ENCODE measurements at regions not wholly inside any gene's neighbourhood (a gene's known extent, or its start where the extent isn't known, plus 50 kb on each side); places are given as distances from the start of the nearest gene placed in this dataset.
A peak's percentile ranks its signal among the peaks of the same experiment; 100 is the strongest.
"Not testable (repeated sequence)": the region's sequence is repeated elsewhere in the genome, so short reads cannot be mapped to it uniquely, and the experiment has no call there.

- Mint-ChIP-seq H3K27me3 (ENCODE audit: low read depth) (peaks cover 25% of the 10 kb centered on the region), H3K4me1 (ENCODE audit: low read depth) (peaks cover 5% of the 10 kb centered on the region), H3K36me3 (ENCODE audit: low read depth) (no peaks in the 10 kb centered on the region), H3K4me3 (ENCODE audit: low read depth) (no peak overlapping the region), H3K27ac (no peak overlapping the region), H3K9me3 (no peaks in the 10 kb centered on the region)
- DNase-seq (ENCODE audit: low spot score) = no peak
- intact Hi-C loops (cut with micrococcal nuclease) = no loop called here
Observed at GRCh38 chr14:106690333-106690891, 1164.0 kb downstream of the TMEM121 start.

GRCh38 chr14:106691601-106692291, 1165.4 kb downstream of the TMEM121 start:
- DNase-seq (ENCODE audit: low spot score) = peak; percentile 72
- no peak overlapping the region for H3K4me3 Mint-ChIP-seq (ENCODE audit: low read depth)
- peaks cover 5% of the 10 kb centered on the region for H3K4me1 Mint-ChIP-seq (ENCODE audit: low read depth)
- H3K9me3 Mint-ChIP-seq = no peaks in the 10 kb centered on the region
- intact Hi-C loops (cut with micrococcal nuclease) = no loop called here
- H3K36me3 Mint-ChIP-seq (ENCODE audit: low read depth) = no peaks in the 10 kb centered on the region
- H3K27me3 Mint-ChIP-seq (ENCODE audit: low read depth) = peaks cover 18% of the 10 kb centered on the region
- no peak overlapping the region for H3K27ac Mint-ChIP-seq

GRCh38 chr14:106694638-106695393, 1168.4 kb downstream of the TMEM121 start:
- H3K27me3 Mint-ChIP-seq (ENCODE audit: low read depth) = peaks cover 13% of the 10 kb centered on the region
- peaks cover 5% of the 10 kb centered on the region for H3K4me1 Mint-ChIP-seq (ENCODE audit: low read depth)
- H3K4me3 Mint-ChIP-seq (ENCODE audit: low read depth) = peak overlapping the region; percentile 71
- H3K9me3 Mint-ChIP-seq = no peaks in the 10 kb centered on the region
- H3K27ac Mint-ChIP-seq = peak overlapping the region; percentile 42
- intact Hi-C loops (cut with micrococcal nuclease) = no loop called here
- DNase-seq (ENCODE audit: low spot score) = peak; percentile 59
- no peaks in the 10 kb centered on the region for H3K36me3 Mint-ChIP-seq (ENCODE audit: low read depth)

GRCh38 chr14:106698620-106699267, 1172.4 kb downstream of the TMEM121 start:
- H3K4me3 Mint-ChIP-seq (ENCODE audit: low read depth); H3K27ac Mint-ChIP-seq; H3K4me1 Mint-ChIP-seq (ENCODE audit: low read depth); H3K36me3 Mint-ChIP-seq (ENCODE audit: low read depth); intact Hi-C loops (cut with micrococcal nuclease); H3K9me3 Mint-ChIP-seq; DNase-seq (ENCODE audit: low spot score): not testable (repeated sequence)
- H3K27me3 Mint-ChIP-seq (ENCODE audit: low read depth) = peaks cover 14% of the 10 kb centered on the region

- H3K36me3 Mint-ChIP-seq (ENCODE audit: low read depth); H3K4me1 Mint-ChIP-seq (ENCODE audit: low read depth); intact Hi-C loops (cut with micrococcal nuclease); DNase-seq (ENCODE audit: low spot score); H3K9me3 Mint-ChIP-seq; H3K27ac Mint-ChIP-seq; H3K4me3 Mint-ChIP-seq (ENCODE audit: low read depth): not testable (repeated sequence)
- H3K27me3 Mint-ChIP-seq (ENCODE audit: low read depth) = peaks cover 14% of the 10 kb centered on the region
Observed at GRCh38 chr14:106703651-106704050, 1177.3 kb downstream of the TMEM121 start.

GRCh38 chr14:106706488-106706887, 1180.1 kb downstream of the TMEM121 start:
- intact Hi-C loops (cut with micrococcal nuclease); H3K4me3 Mint-ChIP-seq (ENCODE audit: low read depth); H3K36me3 Mint-ChIP-seq (ENCODE audit: low read depth); DNase-seq (ENCODE audit: low spot score); H3K9me3 Mint-ChIP-seq; H3K27ac Mint-ChIP-seq; H3K4me1 Mint-ChIP-seq (ENCODE audit: low read depth); H3K27me3 Mint-ChIP-seq (ENCODE audit: low read depth): not testable (repeated sequence)

- H3K27ac Mint-ChIP-seq; H3K9me3 Mint-ChIP-seq; H3K4me3 Mint-ChIP-seq (ENCODE audit: low read depth); intact Hi-C loops (cut with micrococcal nuclease); H3K36me3 Mint-ChIP-seq (ENCODE audit: low read depth); DNase-seq (ENCODE audit: low spot score): not testable (repeated sequence)
- Mint-ChIP-seq H3K27me3 (ENCODE audit: low read depth) (peaks cover 16% of the 10 kb centered on the region), H3K4me1 (ENCODE audit: low read depth) (peaks cover 13% of the 10 kb centered on the region)
Observed at GRCh38 chr14:106710187-106710586, 1183.8 kb downstream of the TMEM121 start.

GRCh38 chr14:106712513-106712912, 1186.1 kb downstream of the TMEM121 start:
- H3K36me3 Mint-ChIP-seq (ENCODE audit: low read depth); intact Hi-C loops (cut with micrococcal nuclease); H3K4me3 Mint-ChIP-seq (ENCODE audit: low read depth); H3K9me3 Mint-ChIP-seq; DNase-seq (ENCODE audit: low spot score); H3K27ac Mint-ChIP-seq: not testable (repeated sequence)
- Mint-ChIP-seq H3K4me1 (ENCODE audit: low read depth) (peaks cover 13% of the 10 kb centered on the region), H3K27me3 (ENCODE audit: low read depth) (peaks cover 16% of the 10 kb centered on the region)

- H3K9me3 Mint-ChIP-seq; intact Hi-C loops (cut with micrococcal nuclease); H3K4me3 Mint-ChIP-seq (ENCODE audit: low read depth); H3K36me3 Mint-ChIP-seq (ENCODE audit: low read depth); H3K27ac Mint-ChIP-seq; DNase-seq (ENCODE audit: low spot score); H3K4me1 Mint-ChIP-seq (ENCODE audit: low read depth): not testable (repeated sequence)
- peaks cover 14% of the 10 kb centered on the region for H3K27me3 Mint-ChIP-seq (ENCODE audit: low read depth)
Observed at GRCh38 chr14:106714446-106715428, 1188.4 kb downstream of the TMEM121 start.

- intact Hi-C loops (cut with micrococcal nuclease); H3K9me3 Mint-ChIP-seq; H3K27ac Mint-ChIP-seq; DNase-seq (ENCODE audit: low spot score); H3K4me3 Mint-ChIP-seq (ENCODE audit: low read depth); H3K36me3 Mint-ChIP-seq (ENCODE audit: low read depth); H3K4me1 Mint-ChIP-seq (ENCODE audit: low read depth): not testable (repeated sequence)
- H3K27me3 Mint-ChIP-seq (ENCODE audit: low read depth) = peaks cover 11% of the 10 kb centered on the region
Observed at GRCh38 chr14:106717544-106717943, 1191.2 kb downstream of the TMEM121 start.

- intact Hi-C loops (cut with micrococcal nuclease); H3K4me1 Mint-ChIP-seq (ENCODE audit: low read depth); H3K36me3 Mint-ChIP-seq (ENCODE audit: low read depth); H3K4me3 Mint-ChIP-seq (ENCODE audit: low read depth); H3K27me3 Mint-ChIP-seq (ENCODE audit: low read depth); H3K9me3 Mint-ChIP-seq; H3K27ac Mint-ChIP-seq; DNase-seq (ENCODE audit: low spot score): not testable (repeated sequence)
Observed at GRCh38 chr14:106719880-106720279, 1193.5 kb downstream of the TMEM121 start.

GRCh38 chr14:106721926-106722325, 1195.5 kb downstream of the TMEM121 start:
- H3K4me1 Mint-ChIP-seq (ENCODE audit: low read depth); H3K27me3 Mint-ChIP-seq (ENCODE audit: low read depth); intact Hi-C loops (cut with micrococcal nuclease); H3K4me3 Mint-ChIP-seq (ENCODE audit: low read depth); H3K9me3 Mint-ChIP-seq; H3K27ac Mint-ChIP-seq; DNase-seq (ENCODE audit: low spot score); H3K36me3 Mint-ChIP-seq (ENCODE audit: low read depth): not testable (repeated sequence)

All from activated T-helper 2 cell treated with anti-CD3 and anti-CD28 coated beads, Interferon-gamma antibody, Interleukin-2, Interleukin-4, amounts not matched to agents 10 μg/mL and 5 μg/mL and 100 μg/mL, durations not matched to agents 14 hours and 24 hours and 36 hours (primary cell).